Epithelial cell of prostate (primary cell): ENCODE measurements at regions not wholly inside any gene's neighbourhood (a gene's known extent, or its start where the extent isn't known, plus 50 kb on each side); places are given as distances from the start of the nearest gene placed in this dataset.

Experiments
- DNase-seq: peaks from one replicate; pipeline ENCODE4 v3.0.0-alpha.2; 2011; ENCODE audit warnings: low read depth, low spot score
- H3K27ac ChIP-seq: fragments of 450-650 bp; 2 replicates; pipeline ENCODE4 v1.5.1; 2017; ENCODE audit warnings: mild to moderate bottlenecking

DNA sequence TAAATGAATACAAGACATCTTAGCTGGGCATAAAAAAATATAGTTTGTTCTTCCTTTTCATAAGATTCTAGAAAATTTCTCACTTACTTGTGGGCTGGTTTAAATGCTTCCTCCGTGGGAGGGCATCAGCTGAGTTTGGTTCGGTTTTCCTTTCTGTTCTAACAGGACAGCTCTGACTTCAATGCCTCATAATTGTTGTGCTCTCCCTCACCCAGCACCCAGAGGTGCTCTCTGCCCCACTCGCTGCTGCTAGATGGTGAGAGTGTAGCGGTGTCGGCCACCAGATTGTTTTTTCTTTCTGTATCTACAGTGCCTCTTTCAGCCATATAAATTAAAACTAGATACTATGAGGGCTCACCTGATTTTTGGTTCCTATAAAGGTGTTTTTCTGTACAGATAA lies 407.2 kb upstream of the CDH7 start:
- H3K27ac ChIP-seq, result no peak overlapping the region
- DNase-seq, result no peak

DNA sequence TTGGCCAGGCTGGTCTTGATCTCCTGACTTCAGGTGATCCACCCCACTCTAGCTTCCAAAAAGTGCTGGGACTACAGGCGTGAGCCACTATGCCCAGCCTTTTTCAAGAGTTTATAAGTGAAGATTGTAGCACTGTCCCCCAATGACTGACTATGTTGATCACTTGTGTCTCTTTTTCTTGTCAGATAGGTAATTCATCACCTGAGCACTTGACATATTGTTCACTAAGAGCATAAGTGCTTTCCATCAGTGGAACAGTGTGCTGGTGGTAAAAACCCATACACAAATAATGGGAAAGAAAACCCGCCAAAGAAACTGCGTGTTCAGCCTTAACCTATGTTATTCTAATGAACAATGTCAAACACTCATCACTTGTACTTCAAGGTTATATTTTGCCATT lies 414.4 kb upstream of the CDH7 start:
- no peak overlapping the region for H3K27ac ChIP-seq
- no peak for DNase-seq

DNA sequence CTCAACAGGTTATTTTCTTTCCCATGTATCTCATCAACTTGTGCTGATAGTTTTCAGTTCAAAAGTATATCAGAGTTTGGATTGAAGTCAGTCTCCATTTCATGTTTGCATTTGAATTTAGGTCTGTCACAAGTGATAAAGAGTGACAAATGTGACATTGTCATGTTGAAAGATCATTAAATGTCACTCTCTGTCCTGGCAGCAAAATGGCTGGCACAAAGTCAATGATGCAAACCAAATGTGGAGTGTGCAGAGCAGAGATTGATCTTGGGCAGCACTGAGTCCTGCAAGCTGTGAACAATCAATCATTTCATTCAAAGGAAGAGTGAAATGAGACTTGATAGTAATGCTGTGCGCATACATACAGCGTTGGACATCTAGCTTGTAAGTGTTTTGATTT lies 421.8 kb upstream of the CDH7 start:
- no peak overlapping the region for H3K27ac ChIP-seq
- DNase-seq, result no peak

DNA sequence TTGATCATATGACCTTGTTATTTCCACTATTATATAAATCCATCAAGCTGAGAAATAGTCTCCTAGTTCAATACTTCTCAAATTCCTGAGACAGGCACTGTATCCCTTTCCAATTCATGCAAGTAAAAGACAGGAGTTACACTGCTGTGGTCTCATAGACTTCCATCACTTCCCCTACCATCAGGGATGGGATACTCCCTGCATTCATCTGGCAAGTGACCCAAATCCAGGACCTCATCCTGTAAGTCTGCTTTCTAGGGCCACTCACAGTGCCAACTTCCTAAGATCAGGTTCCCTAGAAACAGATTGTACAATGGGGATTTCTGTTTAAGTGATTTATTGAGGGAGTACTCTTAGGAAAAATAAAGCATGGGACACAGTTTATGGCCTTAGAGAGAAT lies 424.0 kb upstream of the CDH7 start:
- H3K27ac ChIP-seq, result no peak overlapping the region
- no peak for DNase-seq

DNA sequence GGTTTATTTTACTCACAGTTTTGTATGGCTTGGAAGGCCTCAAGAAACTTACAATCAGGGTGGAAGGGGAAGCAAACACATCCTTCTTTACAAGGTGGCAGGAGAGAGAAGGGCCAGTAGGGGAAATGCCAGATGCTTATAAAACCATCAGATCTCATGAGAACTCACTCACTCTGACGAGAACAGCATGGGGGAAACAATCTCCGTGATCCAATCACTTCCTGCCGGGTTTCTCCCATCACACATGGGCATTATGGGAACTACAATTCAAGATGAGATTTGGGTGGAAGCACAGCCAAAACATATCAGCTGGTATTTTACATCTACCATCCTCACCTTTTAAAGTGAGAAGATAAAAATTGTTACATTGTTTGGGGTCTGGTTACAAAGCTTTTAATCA lies 427.9 kb upstream of the CDH7 start:
- no peak for DNase-seq
- no peak overlapping the region for H3K27ac ChIP-seq

DNA sequence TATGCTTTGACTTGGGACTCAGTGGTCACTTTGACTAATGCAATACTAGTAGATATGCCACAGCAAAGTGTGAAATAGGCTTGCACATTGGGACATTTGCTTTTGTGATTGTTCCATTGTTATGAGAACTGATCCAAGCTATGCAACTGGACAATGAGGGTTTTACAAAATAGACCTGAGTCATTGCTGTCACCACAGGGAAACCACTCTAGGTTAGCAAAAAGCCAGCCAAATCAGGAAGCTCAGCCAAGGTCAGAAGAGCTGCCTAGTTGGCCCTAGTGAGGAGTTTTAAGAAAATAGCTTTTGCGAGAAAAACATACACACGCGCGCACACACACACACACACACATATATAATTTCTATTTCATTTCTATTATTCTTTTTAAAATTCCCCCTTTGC lies 452.4 kb upstream of the CDH7 start:
- no peak overlapping the region for H3K27ac ChIP-seq
- DNase-seq, result no peak

DNA sequence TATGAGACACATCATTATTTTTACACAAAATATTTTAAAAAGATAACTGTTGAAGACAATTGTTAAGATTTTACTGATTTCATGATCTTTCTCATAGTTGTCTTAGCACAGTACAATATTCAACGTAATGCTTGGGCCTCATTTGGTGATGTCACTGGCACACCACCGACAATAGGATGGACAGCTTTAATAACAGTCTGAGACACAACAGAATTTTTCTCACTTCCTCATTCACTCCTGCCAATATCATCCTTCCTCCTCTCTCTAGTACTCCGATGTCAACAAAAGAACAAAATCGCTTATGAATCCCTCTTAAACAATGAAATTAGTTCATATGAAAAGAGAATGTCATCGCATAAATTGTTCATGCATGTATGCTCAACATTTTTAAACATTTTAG lies 461.9 kb upstream of the CDH7 start:
- no peak overlapping the region for H3K27ac ChIP-seq
- no peak for DNase-seq

DNA sequence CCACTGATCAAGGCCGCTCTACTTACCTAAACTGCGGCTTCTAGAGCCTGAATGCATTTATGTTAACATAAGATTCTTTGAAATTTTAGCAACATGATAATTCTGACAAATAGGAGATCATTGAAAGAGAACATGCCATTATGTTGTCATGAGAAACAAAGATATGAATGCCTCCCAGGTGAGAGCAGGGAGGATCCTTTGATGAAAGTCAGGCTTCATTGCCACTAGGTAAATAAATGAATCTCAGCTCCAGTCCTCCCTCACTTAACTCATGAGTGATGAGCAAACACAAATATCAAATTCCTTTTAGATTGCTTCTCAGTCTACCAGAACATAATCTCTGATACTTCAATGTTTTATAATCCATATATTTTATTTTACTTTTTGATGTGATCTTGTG lies 463.2 kb upstream of the CDH7 start:
- no peak overlapping the region for H3K27ac ChIP-seq
- DNase-seq, result no peak

DNA sequence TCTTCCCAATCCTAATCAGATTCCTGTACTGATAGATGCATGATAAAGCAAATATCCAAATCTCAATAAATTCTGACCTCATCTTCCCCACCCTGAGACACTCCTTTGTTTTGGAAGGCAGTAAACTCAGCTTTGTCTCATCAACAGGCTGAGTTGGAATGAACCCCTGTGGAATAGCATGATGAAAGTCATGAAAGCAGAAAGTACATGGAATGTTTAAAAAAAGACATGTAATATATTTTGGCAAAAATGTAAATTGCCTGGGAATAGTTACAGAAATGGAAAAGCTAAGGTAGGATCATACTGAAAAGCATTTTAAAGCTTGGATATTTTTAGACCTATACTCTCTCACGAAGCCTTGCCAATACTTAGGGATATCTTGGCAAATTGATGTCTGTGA lies 468.7 kb upstream of the CDH7 start:
- DNase-seq, result no peak

DNA sequence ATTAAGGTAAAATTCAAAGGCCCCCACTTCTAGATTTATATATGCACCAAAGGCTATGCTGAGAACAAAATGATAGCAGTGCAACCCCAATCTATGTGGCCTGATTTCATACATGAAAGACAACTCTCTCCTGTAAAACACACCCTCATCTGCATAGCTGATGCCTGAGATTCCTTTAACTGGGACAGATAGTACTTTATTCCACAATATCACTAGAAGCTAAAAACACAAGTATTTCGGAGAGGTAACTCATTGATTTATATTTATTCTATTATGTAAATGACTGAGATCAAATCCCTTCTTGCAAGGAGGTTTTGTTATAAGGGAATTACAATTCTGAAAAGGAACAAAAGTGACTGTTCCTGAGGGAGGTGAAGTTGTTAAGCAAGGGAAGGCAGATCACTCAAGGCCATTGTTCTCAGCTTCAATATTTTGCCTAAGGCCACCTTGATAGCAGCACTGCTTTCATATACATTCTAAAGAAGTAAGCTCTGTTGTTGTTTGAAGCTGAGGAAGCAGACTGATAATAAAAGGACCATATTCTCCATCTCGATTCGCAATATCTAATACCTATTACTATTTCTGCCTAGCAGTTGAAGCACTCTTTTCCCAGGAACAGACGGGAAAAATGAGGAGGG lies 471.0 kb upstream of the CDH7 start:
- no peak for DNase-seq
- H3K27ac ChIP-seq, result no peak overlapping the region

More for the DNA sequence above, 468.7 kb upstream of the CDH7 start:
- H3K27ac ChIP-seq, result no peak overlapping the region

DNA sequence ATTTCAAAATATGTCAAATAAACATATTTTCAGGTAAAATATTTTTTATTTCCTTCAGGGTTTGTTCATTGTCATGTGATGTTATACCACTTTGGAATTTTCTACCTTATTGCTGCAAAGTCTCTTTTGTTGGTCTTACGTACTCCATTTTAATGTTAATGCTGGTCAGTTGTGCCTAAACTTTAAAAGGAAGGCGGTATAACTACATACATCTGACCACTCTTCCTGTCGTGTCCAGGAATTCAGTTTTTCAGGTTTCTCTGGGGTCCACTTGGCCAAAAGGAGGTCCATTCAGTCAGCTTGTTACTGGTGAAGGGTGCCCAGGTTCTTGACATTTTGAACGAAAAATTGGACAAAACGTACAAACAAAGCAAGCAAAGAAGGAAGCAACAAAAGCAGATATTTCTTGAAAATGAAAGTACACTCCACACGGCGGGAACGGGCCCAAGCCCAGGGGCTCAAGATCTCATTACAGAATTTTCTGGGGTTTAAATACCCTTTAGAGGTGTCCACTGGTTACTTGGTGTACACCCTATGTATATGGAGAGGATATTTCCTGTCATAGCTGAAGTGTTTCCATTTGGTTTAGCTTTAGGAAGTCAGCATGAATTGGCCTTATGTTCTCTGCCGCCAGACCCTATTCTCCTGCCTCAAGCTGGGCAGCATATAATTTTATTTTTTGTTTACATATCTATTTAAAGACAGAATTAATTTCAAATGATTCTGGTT lies 471.7 kb upstream of the CDH7 start:
- no peak for DNase-seq
- no peak overlapping the region for H3K27ac ChIP-seq

DNA sequence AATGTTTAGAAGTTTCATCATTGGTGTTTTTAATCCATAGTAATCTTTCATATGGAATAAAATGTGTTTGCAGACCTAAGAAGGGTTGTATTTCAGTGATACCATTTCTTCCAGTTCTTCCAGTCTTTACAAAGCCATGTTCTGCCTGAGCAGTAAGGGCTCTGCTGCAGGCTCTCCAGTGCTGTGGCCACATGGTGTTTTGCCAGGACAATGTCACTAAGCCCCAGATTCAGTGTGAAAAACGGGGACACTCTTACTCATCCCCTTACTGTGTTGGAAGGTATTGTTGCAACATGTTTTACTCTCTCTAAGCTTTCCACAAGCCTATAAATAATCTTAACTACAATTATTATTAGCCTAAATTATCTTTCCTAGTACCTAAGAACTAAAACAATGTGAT lies 481.4 kb upstream of the CDH7 start:
- no peak for DNase-seq
- H3K27ac ChIP-seq, result no peak overlapping the region

DNA sequence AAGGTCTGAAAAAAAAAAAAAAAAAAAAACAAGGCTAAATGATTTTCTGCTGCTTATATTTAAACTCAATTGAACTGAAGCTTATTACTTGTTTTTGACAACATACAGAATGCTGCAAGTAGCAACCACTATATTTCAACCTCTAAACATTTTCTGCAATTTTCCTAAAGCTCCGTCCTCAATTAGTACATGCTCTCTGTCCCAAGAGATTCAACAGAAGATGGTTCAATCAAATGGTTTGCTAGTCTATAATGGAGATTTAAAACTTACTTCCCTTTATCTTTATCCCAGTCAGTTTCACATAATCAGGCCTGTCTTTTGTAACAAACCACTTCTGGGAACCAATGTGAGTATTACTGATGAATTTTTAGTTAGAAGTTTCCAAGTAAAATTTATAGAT lies 485.1 kb upstream of the CDH7 start:
- DNase-seq, result no peak
- H3K27ac ChIP-seq, result no peak overlapping the region

DNA sequence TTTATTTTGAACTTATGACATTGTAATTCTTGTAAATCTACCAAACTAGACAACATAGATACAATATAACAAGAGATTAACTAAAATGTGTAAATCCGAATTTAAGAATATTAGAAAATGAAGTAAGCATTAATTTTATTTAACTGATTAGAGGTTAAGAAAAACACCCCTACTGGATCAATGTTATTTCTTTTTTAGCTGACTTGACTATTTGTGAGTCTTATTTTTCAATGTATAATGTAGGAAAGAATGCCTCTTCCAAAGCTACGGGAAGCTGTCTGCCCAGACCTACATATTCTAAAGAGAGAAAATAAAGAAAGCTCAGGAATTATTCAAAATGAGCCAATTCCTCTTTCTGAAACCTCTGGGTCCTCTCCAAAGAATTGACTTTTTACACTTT lies 490.8 kb upstream of the CDH7 start:
- DNase-seq, result no peak
- no peak overlapping the region for H3K27ac ChIP-seq

DNA sequence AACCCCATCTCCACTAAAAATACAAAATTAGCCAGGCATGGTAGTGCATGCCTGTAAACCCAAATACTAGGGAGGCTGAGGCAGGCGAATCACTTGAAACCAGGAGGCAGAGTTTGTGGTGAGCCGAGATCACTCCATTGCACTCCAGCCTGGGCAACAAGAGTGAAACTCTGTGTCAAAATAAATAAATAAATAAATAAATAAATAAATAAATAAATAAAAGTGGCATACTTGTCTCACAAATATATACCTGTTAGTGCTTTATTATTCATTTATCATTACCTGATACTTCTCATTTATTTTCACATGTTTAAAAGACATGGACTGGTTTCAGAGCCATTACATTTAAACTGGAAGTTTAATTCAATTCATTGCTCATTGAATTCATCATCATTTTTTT lies 491.4 kb upstream of the CDH7 start:
- DNase-seq, result no peak
- H3K27ac ChIP-seq, result no peak overlapping the region

DNA sequence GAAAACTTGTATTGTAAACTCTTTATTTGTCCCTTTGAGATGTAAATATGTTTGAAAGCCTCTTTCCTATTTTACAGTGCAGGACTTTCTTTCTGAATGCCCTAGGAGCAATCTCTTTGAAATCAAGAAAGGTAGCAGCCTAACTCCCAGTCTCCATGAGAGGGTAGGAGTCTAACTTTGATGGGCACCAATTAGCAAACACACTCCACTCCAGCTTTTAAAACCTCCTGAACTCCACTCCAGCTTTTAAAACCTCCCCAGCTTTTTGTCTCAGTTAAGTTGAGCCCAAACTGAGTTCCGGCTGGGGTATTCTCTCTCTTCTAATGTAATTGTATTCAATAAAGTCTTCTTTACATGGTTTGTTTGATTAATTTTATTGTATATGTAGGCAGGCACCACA lies 493.7 kb upstream of the CDH7 start:
- H3K27ac ChIP-seq, result no peak overlapping the region
- DNase-seq, result no peak

DNA sequence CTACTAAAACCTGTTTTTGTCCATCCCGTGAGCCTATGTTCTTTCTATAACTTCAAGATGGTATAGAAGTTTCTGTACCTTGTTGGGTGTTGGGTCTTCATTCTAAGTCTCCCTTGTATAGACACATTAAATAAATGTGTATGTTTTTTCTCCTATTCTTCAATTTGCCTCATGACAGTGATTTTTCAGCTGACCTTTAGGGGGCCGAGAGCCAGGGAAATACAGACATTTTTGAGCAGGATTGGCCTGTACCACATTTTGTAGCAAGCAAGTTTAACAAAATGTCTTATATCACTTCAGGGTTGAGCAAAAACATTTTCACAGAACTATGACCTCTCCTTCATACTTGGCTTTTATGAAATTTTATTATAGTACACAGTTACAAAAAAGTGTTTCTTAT lies 495.4 kb upstream of the CDH7 start:
- DNase-seq, result no peak
- H3K27ac ChIP-seq, result no peak overlapping the region

DNA sequence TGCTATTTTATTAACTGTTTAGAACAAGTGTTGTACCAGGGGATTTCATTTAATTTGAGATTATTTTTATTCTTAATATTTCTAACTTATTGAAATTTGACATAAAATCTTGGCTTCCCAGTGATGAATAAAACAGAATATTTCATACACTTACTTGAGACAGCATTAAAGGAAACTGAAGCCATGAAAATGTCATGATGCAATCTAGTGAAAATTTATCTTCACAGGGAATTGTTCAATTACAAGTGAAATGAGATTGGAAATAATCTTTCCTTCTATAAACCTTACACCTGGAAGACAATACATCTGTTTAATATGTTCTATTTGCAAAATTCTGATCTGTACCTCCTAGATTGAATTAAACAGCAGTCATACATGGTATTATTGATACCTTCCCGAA lies 511.0 kb upstream of the CDH7 start:
- H3K27ac ChIP-seq, result no peak overlapping the region
- no peak for DNase-seq

DNA sequence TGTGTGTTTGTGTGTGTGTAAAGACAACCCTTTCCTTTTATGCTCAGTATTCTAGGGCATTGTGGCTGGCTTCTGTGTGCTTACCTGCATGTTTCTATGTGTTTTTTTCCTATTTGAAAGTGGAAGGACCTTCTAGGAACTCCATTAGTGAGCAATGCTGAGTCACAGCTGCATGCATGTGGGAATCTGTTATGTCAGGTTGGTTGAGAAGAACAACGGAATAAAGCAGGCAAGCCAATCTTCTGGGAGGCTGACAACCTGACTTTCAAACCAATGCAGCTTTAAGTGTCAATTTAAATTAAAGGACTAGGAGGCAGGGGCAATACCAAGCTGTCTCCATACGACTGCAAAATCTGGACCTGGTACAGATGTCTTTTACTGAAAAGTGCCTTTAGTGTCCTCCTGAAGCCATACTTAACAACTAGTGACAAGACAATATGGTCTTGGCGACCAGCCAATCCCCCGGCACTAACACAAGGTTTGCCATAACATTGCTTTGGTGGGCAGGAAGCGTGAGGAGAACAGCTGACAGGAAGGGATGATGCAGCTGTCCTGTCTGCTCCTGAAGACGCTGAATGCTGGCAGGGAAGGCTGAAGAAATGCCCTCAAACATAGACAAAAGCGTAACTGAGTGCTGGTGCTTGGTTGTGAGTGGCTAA lies 514.7 kb upstream of the CDH7 start:
- H3K27ac ChIP-seq, result peak overlapping the region; percentile 32
- DNase-seq, result peak; percentile 43

DNA sequence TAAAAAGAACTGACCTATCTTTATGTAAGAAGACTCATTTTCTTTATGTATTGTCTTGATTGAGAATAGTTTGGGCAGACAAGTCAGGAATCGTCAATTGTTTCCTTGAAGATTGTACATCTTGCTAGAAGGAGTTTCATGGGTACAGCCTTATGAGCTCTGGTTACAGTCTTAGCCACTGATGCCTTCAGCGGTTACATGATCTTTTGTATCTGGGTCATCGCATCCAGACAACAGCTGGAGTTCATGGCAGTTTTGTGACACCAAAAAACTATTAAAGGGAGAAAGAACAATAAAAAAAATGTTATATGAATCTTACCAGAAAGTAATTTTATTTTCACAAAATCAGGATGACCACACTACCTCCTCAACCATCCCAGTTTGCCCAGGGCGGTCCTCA lies 520.5 kb upstream of the CDH7 start:
- no peak for DNase-seq
- H3K27ac ChIP-seq, result no peak overlapping the region

DNA sequence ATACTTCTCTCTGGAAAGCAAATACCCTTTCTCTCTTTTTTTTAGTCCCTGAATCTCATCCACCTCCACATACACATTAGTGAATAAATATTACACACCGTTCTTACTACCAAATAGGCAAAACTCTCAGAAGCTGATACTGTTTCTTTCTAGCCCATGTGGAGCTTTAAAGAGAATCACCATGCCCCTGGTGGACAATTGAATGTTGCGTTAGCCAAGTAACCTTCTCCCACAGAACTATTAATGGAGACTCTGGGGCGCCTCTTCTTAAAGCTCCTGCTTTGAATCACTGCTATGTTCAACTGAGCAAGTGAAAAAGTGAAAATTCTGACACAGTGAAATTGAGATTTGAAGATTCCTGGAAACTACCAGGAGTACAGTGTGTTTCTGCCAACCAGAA lies 522.8 kb upstream of the CDH7 start:
- DNase-seq, result no peak
- H3K27ac ChIP-seq, result no peak overlapping the region

DNA sequence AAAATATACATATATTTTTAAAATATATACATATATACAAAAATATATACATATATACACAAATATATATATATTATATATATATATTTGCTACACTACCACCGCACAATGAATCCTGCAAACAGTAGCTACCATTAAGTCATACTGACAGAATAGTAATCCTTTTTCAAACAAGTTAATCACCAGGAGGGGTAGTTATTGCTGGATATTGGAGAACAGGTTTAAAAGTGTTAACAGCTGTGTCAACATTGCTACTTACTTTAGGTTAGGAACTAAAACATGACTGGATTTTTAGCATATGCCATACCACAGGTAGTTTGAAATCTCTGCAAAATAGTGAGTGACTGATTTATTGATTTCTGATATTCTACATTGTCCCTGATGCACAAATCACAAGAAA lies 529.1 kb upstream of the CDH7 start:
- H3K27ac ChIP-seq, result no peak overlapping the region
- no peak for DNase-seq
